ENCODE measurements at regions not wholly inside any gene's neighbourhood (a gene's known extent, or its start where the extent isn't known, plus 50 kb on each side); places are given as distances from the start of the nearest gene placed in this dataset.
A peak's percentile ranks its signal among the peaks of the same experiment; 100 is the strongest.
"Not testable (repeated sequence)": the region's sequence is repeated elsewhere in the genome, so short reads cannot be mapped to it uniquely, and the experiment has no call there.

GRCh38 chr15:30783019-30783418 is 120.7 kb upstream of the FAN1 start:
- H3K9me3 ChIP-seq (ENCODE audit: low read depth, low read length, poor library complexity, severe bottlenecking): no peaks in the 10 kb centered on the region
- no peaks in the 10 kb centered on the region for H3K4me1 ChIP-seq (ENCODE audit: insufficient read depth, low read length, poor library complexity, severe bottlenecking)
- POLR2A ChIA-PET (ENCODE audit: low non-redundant PET): no interaction called here
- H3K27ac ChIP-seq (ENCODE audit: low read depth, low read length, poor library complexity, severe bottlenecking): no peak overlapping the region
- no peak for TF ChIP-seq EZH2 (IDR thresholded peaks at IDR 0.05; ENCODE audit: borderline replicate concordance, low read depth, low read length, poor library complexity, severe bottlenecking)
- no peak for TF ChIP-seq CTCF (conservative IDR thresholded peaks at IDR 0.05; ENCODE audit: low read depth, low read length)
- CTCF ChIA-PET: no interaction called here
- intact Hi-C loops (cut with micrococcal nuclease; ENCODE audit: unreplicated experiment): no loop called here
- DNase-seq (ENCODE audit: low spot score): no peak
- H3K36me3 ChIP-seq (ENCODE audit: insufficient read depth, low read length, poor library complexity, severe bottlenecking): no peaks in the 10 kb centered on the region
- H3K4me3 ChIP-seq (ENCODE audit: low read depth, low read length, poor library complexity, severe bottlenecking): no peak overlapping the region
- H3K27me3 ChIP-seq (replicated peaks; ENCODE audit: insufficient read depth, low read depth, low read length, poor library complexity): no peaks in the 10 kb centered on the region
- no TSS peak for BruUV-seq (replicated peaks)

GRCh38 chr15:30788595-30788994 is 115.1 kb upstream of the FAN1 start:
- Histone ChIP-seq H3K36me3 (ENCODE audit: insufficient read depth, low read length, poor library complexity, severe bottlenecking) (no peaks in the 10 kb centered on the region), H3K9me3 (ENCODE audit: low read depth, low read length, poor library complexity, severe bottlenecking) (no peaks in the 10 kb centered on the region), H3K27me3 (replicated peaks; ENCODE audit: insufficient read depth, low read depth, low read length, poor library complexity) (no peaks in the 10 kb centered on the region), H3K4me1 (ENCODE audit: insufficient read depth, low read length, poor library complexity, severe bottlenecking) (no peaks in the 10 kb centered on the region), H3K4me3 (ENCODE audit: low read depth, low read length, poor library complexity, severe bottlenecking) (no peak overlapping the region), H3K27ac (ENCODE audit: low read depth, low read length, poor library complexity, severe bottlenecking) (no peak overlapping the region)
- no peak for DNase-seq (ENCODE audit: low spot score)
- POLR2A ChIA-PET (ENCODE audit: low non-redundant PET): no interaction called here
- no peak for TF ChIP-seq CTCF (conservative IDR thresholded peaks at IDR 0.05; ENCODE audit: low read depth, low read length)
- no peak for TF ChIP-seq EZH2 (IDR thresholded peaks at IDR 0.05; ENCODE audit: borderline replicate concordance, low read depth, low read length, poor library complexity, severe bottlenecking)
- CTCF ChIA-PET: no interaction called here
- no TSS peak for BruUV-seq (replicated peaks)
- intact Hi-C loops (cut with micrococcal nuclease; ENCODE audit: unreplicated experiment): no loop called here

GRCh38 chr15:30791239-30792175 is 112.2 kb upstream of the FAN1 start:
- no peaks in the 10 kb centered on the region for H3K27me3 ChIP-seq (replicated peaks; ENCODE audit: insufficient read depth, low read depth, low read length, poor library complexity)
- CTCF ChIA-PET: no interaction called here
- H3K9me3 ChIP-seq (ENCODE audit: low read depth, low read length, poor library complexity, severe bottlenecking): no peaks in the 10 kb centered on the region
- H3K27ac ChIP-seq (ENCODE audit: low read depth, low read length, poor library complexity, severe bottlenecking): no peak overlapping the region
- POLR2A ChIA-PET (ENCODE audit: low non-redundant PET): no interaction called here
- H3K4me1 ChIP-seq (ENCODE audit: insufficient read depth, low read length, poor library complexity, severe bottlenecking): no peaks in the 10 kb centered on the region
- intact Hi-C loops (cut with micrococcal nuclease; ENCODE audit: unreplicated experiment): loop anchor here (10.0 kb wide), 1 partner anchor 333 kb away; no protein-coding TSS in a partner anchor
- peak; percentile 67 for DNase-seq (ENCODE audit: low spot score)
- H3K36me3 ChIP-seq (ENCODE audit: insufficient read depth, low read length, poor library complexity, severe bottlenecking): no peaks in the 10 kb centered on the region
- TF ChIP-seq EZH2 (IDR thresholded peaks at IDR 0.05; ENCODE audit: borderline replicate concordance, low read depth, low read length, poor library complexity, severe bottlenecking) (no peak), CTCF (conservative IDR thresholded peaks at IDR 0.05; ENCODE audit: low read depth, low read length) (no peak)
- no peak overlapping the region for H3K4me3 ChIP-seq (ENCODE audit: low read depth, low read length, poor library complexity, severe bottlenecking)
- BruUV-seq (replicated peaks): no TSS peak

- H3K4me3 ChIP-seq (ENCODE audit: low read depth, low read length, poor library complexity, severe bottlenecking); H3K9me3 ChIP-seq (ENCODE audit: low read depth, low read length, poor library complexity, severe bottlenecking); BruUV-seq (replicated peaks); H3K27me3 ChIP-seq (replicated peaks; ENCODE audit: insufficient read depth, low read depth, low read length, poor library complexity); POLR2A ChIA-PET (ENCODE audit: low non-redundant PET); H3K27ac ChIP-seq (ENCODE audit: low read depth, low read length, poor library complexity, severe bottlenecking); DNase-seq (ENCODE audit: low spot score); H3K36me3 ChIP-seq (ENCODE audit: insufficient read depth, low read length, poor library complexity, severe bottlenecking); H3K4me1 ChIP-seq (ENCODE audit: insufficient read depth, low read length, poor library complexity, severe bottlenecking); CTCF ChIA-PET: not testable (repeated sequence)
- intact Hi-C loops (cut with micrococcal nuclease; ENCODE audit: unreplicated experiment): loop anchor here (10.0 kb wide), 1 partner anchor 332 kb away; no protein-coding TSS in a partner anchor
These were observed 110.9 kb upstream of the FAN1 start for GRCh38 chr15:30792843-30793242.

All from A673 (cell line).